Inflammatory macrophage (primary cell): ENCODE measurements at regions not wholly inside any gene's neighbourhood (a gene's known extent, or its start where the extent isn't known, plus 50 kb on each side); places are given as distances from the start of the nearest gene placed in this dataset.

ENCODE experiments used
- DNase-seq, 2 donors: peaks; one replicate each; pipeline ENCODE4 v3.0.0-alpha.2; 2020 to 2022

DNA sequence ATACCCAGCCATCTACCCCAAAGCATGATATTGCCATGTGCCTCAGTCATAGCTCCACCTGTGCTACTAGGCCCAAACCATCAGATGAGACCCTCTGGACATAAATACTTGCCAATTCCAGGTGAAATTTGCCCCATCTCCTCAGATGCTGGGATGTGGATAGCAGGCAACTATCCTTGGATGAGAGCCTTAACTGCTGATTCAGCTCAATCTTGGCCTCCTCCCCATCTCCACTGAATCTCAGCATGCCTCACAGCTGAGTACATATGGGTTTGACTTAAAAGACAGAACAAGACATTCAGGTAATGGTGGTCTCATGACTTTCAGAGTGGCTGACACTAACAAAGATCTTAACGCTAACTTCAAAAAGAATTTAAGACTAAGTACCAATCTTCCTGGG lies 50.8 kb upstream of the KLHL13 start:
- no peak for DNase-seq

GRCh38 chrX:118171356-118171755 lies 54.7 kb upstream of the KLHL13 start:
- no peak for DNase-seq

DNA sequence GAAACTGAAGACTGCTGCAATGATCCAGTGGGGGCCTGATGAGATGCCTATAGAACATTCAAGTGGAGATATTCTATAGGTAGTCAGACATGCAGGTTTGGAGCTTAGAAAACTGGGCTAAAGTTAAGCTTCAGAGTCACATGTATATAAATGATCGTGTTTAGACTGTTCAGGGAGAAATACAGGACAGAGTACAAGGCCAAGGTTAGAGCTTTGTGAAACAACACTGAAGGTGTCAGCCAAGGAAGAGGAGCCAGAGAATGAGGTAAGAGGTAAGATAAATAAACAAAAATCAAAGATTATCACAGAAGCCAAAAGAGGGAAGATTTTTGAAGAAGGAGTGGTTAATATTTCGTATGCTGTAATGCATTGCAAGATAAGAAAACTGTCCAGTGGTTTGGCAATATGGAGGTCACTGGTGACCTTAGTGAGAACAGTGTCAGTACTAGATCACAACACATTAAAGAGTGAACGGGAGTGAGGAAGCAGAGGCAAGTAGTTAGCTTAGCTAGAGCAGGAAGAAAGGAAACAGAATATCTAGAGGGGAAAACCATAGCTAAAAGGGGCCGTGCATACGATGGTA lies 58.0 kb upstream of the KLHL13 start:
- DNase-seq = no peak

GRCh38 chrX:118177708-118178107 lies 61.1 kb upstream of the KLHL13 start:
- no peak for DNase-seq

- no peak for DNase-seq
Measured at GRCh38 chrX:118178450-118178849, 61.8 kb upstream of the KLHL13 start.

- DNase-seq = no peak
Measured at GRCh38 chrX:118179161-118179560, 62.6 kb upstream of the KLHL13 start.

GRCh38 chrX:118179718-118180117 lies 63.1 kb upstream of the KLHL13 start:
- DNase-seq = no peak

- DNase-seq = no peak
Measured at GRCh38 chrX:118181030-118181429, 64.4 kb upstream of the KLHL13 start.

GRCh38 chrX:118182025-118182424 lies 65.4 kb upstream of the KLHL13 start:
- DNase-seq = no peak

GRCh38 chrX:118182681-118183080 lies 66.1 kb upstream of the KLHL13 start:
- no peak for DNase-seq

DNA sequence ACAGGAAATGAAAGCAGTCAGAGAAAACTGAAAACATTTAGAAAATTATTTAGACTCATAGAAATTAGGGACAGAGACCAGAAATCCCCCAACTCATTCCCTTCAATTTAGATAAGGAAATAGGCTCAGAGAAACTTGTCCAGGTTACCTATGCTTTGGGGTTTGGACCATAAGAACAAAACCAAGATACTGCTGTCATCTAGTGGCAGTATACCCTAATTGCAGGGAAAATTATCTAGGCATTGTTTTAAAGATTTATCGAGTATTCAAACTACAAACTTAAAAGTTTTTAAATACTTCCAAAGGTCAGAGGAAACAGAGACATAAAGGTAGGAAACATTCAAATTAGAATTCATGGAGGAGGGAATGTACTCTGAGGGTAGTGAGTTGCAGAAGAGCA lies 67.0 kb upstream of the KLHL13 start:
- DNase-seq = peak; percentile 1 to 7

DNA sequence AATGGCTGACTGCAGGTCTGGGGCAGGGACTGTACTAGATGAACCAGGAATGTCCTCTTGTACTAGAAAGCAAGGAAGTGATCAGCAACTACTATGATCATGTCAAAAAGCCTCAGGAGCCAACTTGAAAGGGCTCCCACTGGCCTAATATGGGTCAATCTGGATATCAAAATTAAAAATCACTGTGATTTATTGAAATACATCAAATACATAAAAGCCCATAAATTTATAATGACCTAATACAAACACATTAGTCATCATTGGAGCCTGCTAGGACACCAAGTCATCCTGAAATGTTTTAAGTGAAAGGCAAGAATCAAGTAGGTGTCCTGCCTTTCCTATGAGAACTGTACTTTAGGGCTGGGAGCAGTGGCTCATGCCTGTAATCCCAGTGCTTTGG lies 70.5 kb upstream of the KLHL13 start:
- DNase-seq = no peak

DNA sequence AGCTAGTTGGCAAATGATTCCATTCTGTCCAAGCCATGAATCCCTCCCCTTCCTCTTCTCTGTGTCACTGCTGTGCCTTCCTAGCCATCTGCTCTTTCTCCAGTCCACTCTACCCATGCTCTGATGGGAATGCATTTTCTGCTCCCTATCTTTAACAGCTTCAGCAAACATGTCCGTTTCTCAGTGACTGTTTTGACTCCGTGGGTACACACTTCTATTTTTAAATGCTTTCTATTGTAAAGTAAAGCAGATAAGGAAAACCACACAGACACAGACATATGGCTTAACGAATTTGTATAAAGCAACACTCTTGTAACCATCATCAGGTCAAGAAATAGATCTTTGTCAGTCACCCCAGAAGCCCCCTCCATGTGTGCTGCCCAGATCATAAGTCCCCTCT lies 72.4 kb upstream of the KLHL13 start:
- no peak for DNase-seq

- DNase-seq = no peak
Measured at GRCh38 chrX:118189628-118190027, 73.0 kb upstream of the KLHL13 start.

GRCh38 chrX:118197730-118198129 lies 81.1 kb upstream of the KLHL13 start:
- DNase-seq = no peak

DNA sequence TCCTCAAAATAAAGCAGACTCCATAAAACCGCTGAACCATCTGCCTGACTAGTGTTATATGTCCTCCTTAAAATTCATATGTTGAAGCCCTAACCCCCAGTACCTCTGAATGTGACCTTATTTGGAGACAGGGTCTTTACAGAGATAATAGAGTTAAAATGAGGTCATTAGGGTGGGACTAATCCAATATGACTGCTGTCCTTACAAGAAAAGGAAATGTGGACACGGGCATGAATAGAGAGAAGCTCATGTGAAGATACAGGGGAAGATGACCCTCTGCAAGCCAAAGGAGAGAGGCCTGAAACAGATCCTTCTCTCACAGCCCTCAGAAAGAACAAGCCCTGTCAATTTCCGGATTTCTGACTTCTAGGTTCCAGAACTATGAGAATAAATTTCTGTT lies 82.0 kb upstream of the KLHL13 start:
- DNase-seq = no peak

DNA sequence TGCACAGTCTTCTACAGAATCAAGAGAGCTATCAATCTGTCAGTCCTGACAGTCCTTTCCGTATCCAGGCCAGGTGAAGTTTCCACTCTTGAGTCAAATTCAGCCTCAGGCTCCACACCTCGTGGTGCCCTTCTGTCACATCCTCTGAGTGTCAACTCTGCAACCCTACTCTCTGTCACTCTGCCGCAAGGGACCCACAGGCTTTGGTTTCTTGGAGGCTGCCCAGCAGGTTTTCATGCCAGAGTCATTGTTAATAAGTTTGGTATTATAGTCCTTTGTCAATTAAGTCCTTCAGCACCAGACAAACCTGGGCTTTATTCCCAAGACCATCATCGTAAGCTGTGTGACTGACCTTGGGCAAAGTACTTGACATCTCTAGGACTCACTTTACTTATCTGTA lies 83.4 kb upstream of the KLHL13 start:
- no peak for DNase-seq

- DNase-seq = no peak
Measured at GRCh38 chrX:118205421-118206395, 89.1 kb upstream of the KLHL13 start.

DNA sequence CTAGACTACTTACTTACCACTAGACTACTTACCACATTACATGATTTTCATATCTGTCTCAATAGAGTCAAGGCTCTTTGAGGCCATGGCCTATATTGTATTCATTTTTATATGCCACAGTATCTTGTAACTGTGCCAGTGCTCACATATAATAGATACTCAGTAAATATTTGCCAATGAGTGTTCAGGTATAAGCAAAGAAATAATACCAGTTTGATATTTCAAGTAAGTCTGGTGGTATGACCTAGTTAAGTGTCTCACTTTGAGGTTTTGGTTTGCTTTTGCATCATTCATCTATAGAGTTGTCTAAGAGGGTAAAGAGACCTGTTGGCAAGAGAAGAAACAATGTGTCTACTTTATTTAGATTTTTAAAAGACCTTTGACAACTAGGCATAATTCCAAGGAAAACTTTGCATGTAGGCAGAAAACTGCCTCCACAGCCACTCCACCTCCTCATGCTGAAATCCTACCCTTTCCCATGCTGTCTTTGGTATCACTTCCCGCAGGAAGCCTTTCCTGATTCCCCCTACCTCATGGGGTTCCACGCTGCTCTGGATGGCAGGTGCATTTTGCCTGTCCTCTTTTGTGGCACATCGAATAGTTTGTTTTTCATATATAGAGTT lies 91.3 kb upstream of the KLHL13 start:
- DNase-seq = no peak

- DNase-seq = no peak
Measured at GRCh38 chrX:118208481-118208880, 91.9 kb upstream of the KLHL13 start.

DNA sequence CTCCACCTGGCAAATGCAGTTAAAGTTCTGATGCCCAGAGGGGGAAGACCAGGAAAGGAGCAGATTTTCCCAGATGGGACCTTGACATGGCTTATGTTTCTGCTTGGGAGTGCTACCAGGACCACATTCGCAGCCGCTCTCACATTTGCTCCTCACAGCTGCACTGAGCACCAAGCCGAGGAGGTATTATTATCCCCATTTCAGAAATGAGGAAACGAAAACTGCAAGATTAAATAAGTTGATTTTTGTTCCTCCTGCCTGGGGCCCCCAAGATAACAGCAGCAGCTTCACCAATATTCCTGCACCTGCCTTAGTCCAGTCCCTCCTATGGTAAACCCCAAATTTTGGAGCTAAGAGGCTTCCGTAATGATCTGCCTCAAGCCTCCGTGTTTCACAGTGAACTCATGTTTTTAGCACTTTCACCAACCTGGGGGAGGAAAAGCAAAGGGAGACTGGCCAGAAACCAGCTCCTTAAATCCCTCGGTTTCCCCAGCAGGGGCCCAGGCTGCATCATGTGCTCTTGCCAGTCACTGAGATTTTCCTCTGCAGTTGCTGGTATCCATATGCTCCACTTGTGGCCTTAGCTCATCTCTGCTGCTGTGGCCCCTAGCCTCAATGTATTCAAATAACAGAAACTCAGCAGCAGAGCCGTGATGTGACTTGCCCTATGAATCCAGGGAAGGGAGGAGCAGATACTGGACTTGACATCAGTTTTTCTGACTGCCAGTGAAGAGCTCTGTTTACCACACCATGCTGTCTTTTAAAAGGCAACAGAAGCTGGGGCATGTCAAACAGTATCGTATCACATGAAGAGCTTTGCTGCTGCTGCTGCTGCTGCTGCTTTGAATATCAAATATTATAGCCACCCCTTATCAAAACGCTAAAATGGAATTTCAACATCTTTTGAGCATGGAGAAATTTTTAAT lies 95.5 kb upstream of the KLHL13 start:
- DNase-seq = peak in 1 of 2 donors; percentile 1

DNA sequence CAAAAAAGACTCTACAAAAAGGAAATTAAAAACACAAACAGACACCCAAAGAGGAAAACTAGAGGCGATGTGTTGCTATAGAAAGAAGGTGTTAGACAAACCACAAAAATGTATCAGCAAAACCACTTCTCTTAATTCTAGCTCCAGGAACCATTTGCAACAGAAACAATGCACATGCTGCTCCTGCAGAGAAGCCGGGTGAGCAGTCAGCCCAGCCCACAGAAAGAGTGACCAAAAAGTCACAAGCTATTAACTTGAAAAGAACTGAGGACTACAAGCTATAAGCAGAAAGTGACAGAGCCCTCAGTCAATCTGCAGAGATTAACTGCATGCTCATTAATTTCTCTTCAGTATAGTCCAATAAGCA lies 96.2 kb upstream of the KLHL13 start:
- DNase-seq = peak; percentile 70 to 81

GRCh38 chrX:118215346-118215745 lies 98.7 kb upstream of the KLHL13 start:
- peak; percentile 13 to 26 for DNase-seq
